ENCODE measurements at regions not wholly inside any gene's neighbourhood (a gene's known extent, or its start where the extent isn't known, plus 50 kb on each side); places are given as distances from the start of the nearest gene placed in this dataset.

DNA sequence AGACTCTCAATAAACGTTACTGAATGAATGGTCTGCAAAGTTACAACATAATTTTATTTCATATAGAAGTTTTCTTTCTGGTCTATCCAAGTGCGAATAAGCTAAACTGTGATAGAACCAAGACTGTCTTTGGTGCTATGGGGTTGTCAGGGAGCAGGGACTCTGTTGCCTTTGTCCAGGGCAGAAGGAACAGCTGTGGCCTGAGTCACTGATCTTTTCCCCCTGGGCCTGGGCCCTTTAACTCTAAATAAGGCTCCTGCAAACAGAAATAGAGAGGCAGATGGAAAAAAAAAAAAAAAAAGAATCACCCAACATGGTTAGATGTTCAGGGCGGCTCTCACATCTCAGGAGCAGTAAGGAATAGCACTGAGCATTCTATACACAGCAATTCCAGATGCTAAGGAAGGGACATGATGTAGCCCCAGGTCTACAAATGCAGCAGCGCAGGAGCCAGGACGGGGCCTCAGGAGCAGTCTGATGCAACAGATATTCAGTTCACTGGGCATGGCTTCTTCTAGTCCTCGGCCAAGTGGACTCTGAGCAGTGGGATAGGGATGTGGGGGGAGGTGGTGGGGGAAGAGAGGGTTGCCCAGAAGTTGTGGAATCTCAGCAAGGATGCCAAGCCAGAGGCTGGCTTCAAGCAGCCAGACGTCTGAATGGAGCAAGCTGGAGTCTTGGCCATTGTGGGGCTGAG is 247.1 kb upstream of the SIX2 start:
- Mint-ChIP-seq H3K4me1 (ENCODE audit: low read depth) (no peaks in the 10 kb centered on the region), H3K4me3 (no peak overlapping the region), H3K9me3 (no peaks in the 10 kb centered on the region), H3K36me3 (ENCODE audit: low read depth) (no peaks in the 10 kb centered on the region), H3K27me3 (no peaks in the 10 kb centered on the region), H3K27ac (no peak overlapping the region)

DNA sequence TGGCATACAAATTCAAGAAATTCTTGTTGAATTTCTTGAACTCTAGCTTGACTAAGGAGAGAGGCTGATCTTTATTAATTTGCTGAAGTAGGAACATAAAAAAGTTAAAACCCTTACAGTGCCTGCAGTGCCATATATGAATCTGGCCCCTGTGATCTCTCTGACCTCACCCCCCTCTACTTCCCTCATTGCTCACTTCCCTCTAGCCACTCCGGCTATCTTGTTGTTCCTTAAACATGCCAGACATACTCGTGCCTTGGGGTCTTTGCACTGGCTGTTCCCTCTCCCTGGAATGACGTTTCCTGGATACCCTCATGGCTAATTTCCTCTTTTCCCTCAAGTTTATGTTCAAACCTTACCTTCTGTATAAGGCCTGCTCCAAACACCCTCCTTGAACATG is 246.3 kb upstream of the SIX2 start:
- Mint-ChIP-seq H3K27me3 (no peaks in the 10 kb centered on the region), H3K9me3 (no peaks in the 10 kb centered on the region), H3K4me1 (ENCODE audit: low read depth) (no peaks in the 10 kb centered on the region), H3K36me3 (ENCODE audit: low read depth) (no peaks in the 10 kb centered on the region), H3K4me3 (no peak overlapping the region), H3K27ac (no peak overlapping the region)

DNA sequence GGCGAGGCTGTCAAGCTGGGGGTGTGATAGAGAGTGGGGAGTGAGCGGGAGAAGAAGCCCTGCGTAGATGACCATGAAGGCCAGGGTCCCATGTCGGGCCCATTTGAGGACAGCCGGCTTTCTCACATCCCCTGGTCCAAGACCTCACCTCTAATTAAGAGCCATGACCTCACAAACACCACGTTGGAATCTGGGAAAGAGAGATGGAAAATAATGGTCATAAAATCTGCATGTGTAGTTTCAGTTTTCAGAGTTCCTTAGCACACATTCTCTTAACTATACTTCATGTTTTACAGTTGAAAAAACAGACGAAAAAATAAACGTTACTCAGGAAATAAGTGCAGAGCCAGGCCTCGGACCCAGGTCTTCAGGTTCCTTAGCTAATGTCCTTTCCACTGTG is 244.8 kb upstream of the SIX2 start:
- Mint-ChIP-seq H3K4me3 (no peak overlapping the region), H3K9me3 (no peaks in the 10 kb centered on the region), H3K4me1 (ENCODE audit: low read depth) (no peaks in the 10 kb centered on the region), H3K27me3 (no peaks in the 10 kb centered on the region), H3K27ac (no peak overlapping the region), H3K36me3 (ENCODE audit: low read depth) (no peaks in the 10 kb centered on the region)

GRCh38 chr2:45253151-45253550 is 243.9 kb upstream of the SIX2 start:
- H3K4me1 Mint-ChIP-seq (ENCODE audit: low read depth): no peaks in the 10 kb centered on the region
- no peaks in the 10 kb centered on the region for H3K9me3 Mint-ChIP-seq
- no peaks in the 10 kb centered on the region for H3K27me3 Mint-ChIP-seq
- no peaks in the 10 kb centered on the region for H3K36me3 Mint-ChIP-seq (ENCODE audit: low read depth)
- H3K4me3 Mint-ChIP-seq: no peak overlapping the region
- H3K27ac Mint-ChIP-seq: no peak overlapping the region

- Mint-ChIP-seq H3K27ac (no peak overlapping the region), H3K4me3 (no peak overlapping the region), H3K9me3 (no peaks in the 10 kb centered on the region), H3K36me3 (ENCODE audit: low read depth) (no peaks in the 10 kb centered on the region), H3K27me3 (peaks cover 4% of the 10 kb centered on the region), H3K4me1 (ENCODE audit: low read depth) (no peaks in the 10 kb centered on the region)
Measured at GRCh38 chr2:45250176-45250575, 240.9 kb upstream of the SIX2 start.

DNA sequence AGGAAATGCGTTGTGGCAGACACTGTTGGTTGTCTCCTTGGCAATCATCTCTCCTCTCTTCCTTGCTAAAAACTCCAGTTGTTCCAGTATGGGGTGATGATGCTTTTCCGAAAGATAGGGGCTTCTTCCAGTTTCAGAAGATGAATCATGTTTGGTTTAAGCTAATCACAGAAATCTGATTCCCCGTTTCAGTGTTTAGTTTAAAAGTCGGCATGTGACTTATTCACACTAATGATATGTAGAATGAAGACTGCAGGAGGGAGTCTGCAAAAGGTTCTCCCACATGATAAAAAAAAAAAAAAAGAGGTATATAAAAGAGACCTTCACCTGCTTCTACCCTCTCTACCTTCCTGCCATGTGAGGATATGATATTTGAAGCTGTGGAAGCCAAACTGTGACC is 239.0 kb upstream of the SIX2 start:
- H3K4me1 Mint-ChIP-seq (ENCODE audit: low read depth): no peaks in the 10 kb centered on the region
- H3K27me3 Mint-ChIP-seq: peaks cover 4% of the 10 kb centered on the region
- H3K27ac Mint-ChIP-seq: no peak overlapping the region
- H3K36me3 Mint-ChIP-seq (ENCODE audit: low read depth): no peaks in the 10 kb centered on the region
- H3K9me3 Mint-ChIP-seq: no peaks in the 10 kb centered on the region
- H3K4me3 Mint-ChIP-seq: no peak overlapping the region

GRCh38 chr2:45244928-45245327 is 235.7 kb upstream of the SIX2 start:
- Mint-ChIP-seq H3K36me3 (ENCODE audit: low read depth) (no peaks in the 10 kb centered on the region), H3K4me3 (no peak overlapping the region), H3K4me1 (ENCODE audit: low read depth) (no peaks in the 10 kb centered on the region), H3K27ac (no peak overlapping the region), H3K9me3 (no peaks in the 10 kb centered on the region), H3K27me3 (peaks cover 7% of the 10 kb centered on the region)

- Mint-ChIP-seq H3K27me3 (peaks cover 13% of the 10 kb centered on the region), H3K27ac (no peak overlapping the region), H3K36me3 (ENCODE audit: low read depth) (no peaks in the 10 kb centered on the region), H3K9me3 (no peaks in the 10 kb centered on the region), H3K4me3 (no peak overlapping the region), H3K4me1 (ENCODE audit: low read depth) (peaks cover 11% of the 10 kb centered on the region)
Measured at GRCh38 chr2:45242161-45242741, 233.0 kb upstream of the SIX2 start.

GRCh38 chr2:45241061-45241561 is 231.9 kb upstream of the SIX2 start:
- Mint-ChIP-seq H3K27ac (no peak overlapping the region), H3K4me1 (ENCODE audit: low read depth) (peaks cover 11% of the 10 kb centered on the region), H3K27me3 (peaks cover 19% of the 10 kb centered on the region), H3K9me3 (no peaks in the 10 kb centered on the region), H3K4me3 (no peak overlapping the region), H3K36me3 (ENCODE audit: low read depth) (no peaks in the 10 kb centered on the region)

- Mint-ChIP-seq H3K27me3 (peaks cover 34% of the 10 kb centered on the region), H3K27ac (no peak overlapping the region), H3K36me3 (ENCODE audit: low read depth) (no peaks in the 10 kb centered on the region), H3K9me3 (no peaks in the 10 kb centered on the region), H3K4me3 (no peak overlapping the region), H3K4me1 (ENCODE audit: low read depth) (peaks cover 11% of the 10 kb centered on the region)
Measured at GRCh38 chr2:45237850-45238542, 228.7 kb upstream of the SIX2 start.

GRCh38 chr2:45237128-45237527 is 227.9 kb upstream of the SIX2 start:
- H3K27me3 Mint-ChIP-seq: peaks cover 34% of the 10 kb centered on the region
- H3K4me3 Mint-ChIP-seq: no peak overlapping the region
- H3K27ac Mint-ChIP-seq: no peak overlapping the region
- peaks cover 11% of the 10 kb centered on the region for H3K4me1 Mint-ChIP-seq (ENCODE audit: low read depth)
- no peaks in the 10 kb centered on the region for H3K9me3 Mint-ChIP-seq
- H3K36me3 Mint-ChIP-seq (ENCODE audit: low read depth): no peaks in the 10 kb centered on the region

GRCh38 chr2:45236268-45236667 is 227.0 kb upstream of the SIX2 start:
- H3K36me3 Mint-ChIP-seq (ENCODE audit: low read depth): no peaks in the 10 kb centered on the region
- H3K4me3 Mint-ChIP-seq: no peak overlapping the region
- H3K9me3 Mint-ChIP-seq: no peaks in the 10 kb centered on the region
- H3K27me3 Mint-ChIP-seq: peaks cover 34% of the 10 kb centered on the region
- peaks cover 11% of the 10 kb centered on the region for H3K4me1 Mint-ChIP-seq (ENCODE audit: low read depth)
- no peak overlapping the region for H3K27ac Mint-ChIP-seq

- H3K4me1 Mint-ChIP-seq (ENCODE audit: low read depth): peaks cover 9% of the 10 kb centered on the region
- H3K4me3 Mint-ChIP-seq: no peak overlapping the region
- no peaks in the 10 kb centered on the region for H3K36me3 Mint-ChIP-seq (ENCODE audit: low read depth)
- no peak overlapping the region for H3K27ac Mint-ChIP-seq
- H3K9me3 Mint-ChIP-seq: no peaks in the 10 kb centered on the region
- H3K27me3 Mint-ChIP-seq: peaks cover 36% of the 10 kb centered on the region
Measured at GRCh38 chr2:45233301-45233700, 224.0 kb upstream of the SIX2 start.

DNA sequence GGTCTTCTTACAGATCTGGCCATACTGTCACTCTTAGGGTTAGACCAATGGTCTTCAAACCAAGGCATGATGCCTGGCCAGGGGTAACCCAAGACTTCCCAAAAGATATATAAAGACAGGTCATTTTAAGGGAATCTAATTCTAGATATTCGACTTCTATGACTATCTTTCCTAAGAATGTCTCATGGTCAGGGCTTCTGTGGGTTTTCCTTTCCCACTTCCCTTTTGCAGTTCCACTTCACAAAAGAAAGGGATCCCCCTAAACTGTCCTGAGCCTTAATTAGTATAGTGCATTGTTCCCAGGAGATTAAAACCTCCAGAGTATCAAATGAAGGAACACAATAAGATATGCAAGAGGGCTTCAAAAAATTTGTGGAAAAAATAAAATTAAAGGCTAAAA is 223.6 kb upstream of the SIX2 start:
- peaks cover 4% of the 10 kb centered on the region for H3K4me1 Mint-ChIP-seq (ENCODE audit: low read depth)
- no peaks in the 10 kb centered on the region for H3K36me3 Mint-ChIP-seq (ENCODE audit: low read depth)
- peaks cover 3% of the 10 kb centered on the region for H3K9me3 Mint-ChIP-seq
- H3K27me3 Mint-ChIP-seq: peaks cover 34% of the 10 kb centered on the region
- H3K27ac Mint-ChIP-seq: no peak overlapping the region
- H3K4me3 Mint-ChIP-seq: no peak overlapping the region

DNA sequence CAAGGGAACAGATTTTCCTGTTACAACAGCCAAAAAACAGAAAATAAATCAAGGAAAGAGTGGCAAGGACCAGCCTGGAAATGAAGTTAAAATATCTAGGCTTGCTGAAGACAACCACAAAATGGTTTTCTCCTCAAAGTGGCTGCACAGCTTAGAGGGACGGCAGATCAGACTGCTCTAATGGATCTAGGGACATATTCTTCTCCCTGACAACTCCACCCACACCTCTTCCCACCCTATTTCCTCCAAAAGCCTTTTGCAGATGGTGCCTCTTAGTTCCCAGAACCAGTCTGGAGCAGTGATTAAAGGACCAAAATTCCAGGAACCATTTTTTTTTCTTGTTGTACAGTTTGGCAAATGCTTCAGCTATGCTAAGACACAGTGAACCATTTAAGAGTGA is 220.2 kb upstream of the SIX2 start:
- no peak overlapping the region for H3K4me3 Mint-ChIP-seq
- peaks cover 6% of the 10 kb centered on the region for H3K9me3 Mint-ChIP-seq
- H3K4me1 Mint-ChIP-seq (ENCODE audit: low read depth): no peaks in the 10 kb centered on the region
- no peak overlapping the region for H3K27ac Mint-ChIP-seq
- H3K27me3 Mint-ChIP-seq: peaks cover 21% of the 10 kb centered on the region
- H3K36me3 Mint-ChIP-seq (ENCODE audit: low read depth): no peaks in the 10 kb centered on the region

All from stimulated activated naive CD8-positive, alpha-beta T cell treated with anti-CD3 and anti-CD28 coated beads, Interleukin-15, Interleukin-2, amounts not matched to agents 100 ng/mL and 50 ng/mL, for 24 hours (primary cell).